ENCODE measurements at regions not wholly inside any gene's neighbourhood (a gene's known extent, or its start where the extent isn't known, plus 50 kb on each side); places are given as distances from the start of the nearest gene placed in this dataset.

GRCh38 chr10:109480836-109481235 is 442.5 kb downstream of the XPNPEP1 start:
- Histone ChIP-seq H3K36me3 (ENCODE audit: control insufficient read depth, insufficient read depth, low read length) (no peaks in the 10 kb centered on the region), H3K4me1 (no peaks in the 10 kb centered on the region), H3K9me3 (no peaks in the 10 kb centered on the region), H3K4me3 (ENCODE audit: low read depth, low read length) (no peak overlapping the region), H3K27me3 (replicated peaks; ENCODE audit: control insufficient read depth, insufficient read depth, low read length) (no peaks in the 10 kb centered on the region)
- BruUV-seq (replicated peaks), result no TSS peak
- H3K9me3 Mint-ChIP-seq (ENCODE audit: unreplicated experiment), result no peaks in the 10 kb centered on the region
- CTCF ChIA-PET, result interaction anchor here (0.6 kb wide), 1 partner anchor 23 kb away, joined by 3 read pairs; no protein-coding TSS in a partner anchor
- no peak for DNase-seq
- TF ChIP-seq CTCF (IDR thresholded peaks at IDR 0.05; ENCODE audit: insufficient read depth in 1 of 2, low read depth in 1 of 2, low read length in 1 of 2, severe bottlenecking in 1 of 2, unreplicated experiment in 1 of 2), result no peak
- no peak overlapping the region for H3K27ac Mint-ChIP-seq (ENCODE audit: unreplicated experiment)
- H3K27me3 Mint-ChIP-seq (ENCODE audit: insufficient read depth, unreplicated experiment), result peaks cover 3% of the 10 kb centered on the region
- H3K36me3 Mint-ChIP-seq (ENCODE audit: insufficient read depth, unreplicated experiment), result no peaks in the 10 kb centered on the region
- H3K4me3 Mint-ChIP-seq (ENCODE audit: unreplicated experiment), result no peak overlapping the region
- intact Hi-C loops (cut with micrococcal nuclease; ENCODE audit: unreplicated experiment), result no loop called here
- no peaks in the 10 kb centered on the region for H3K4me1 Mint-ChIP-seq (ENCODE audit: low read depth, unreplicated experiment)
- POLR2A ChIA-PET, result no interaction called here

GRCh38 chr10:109475711-109476421 is 447.4 kb downstream of the XPNPEP1 start:
- Histone ChIP-seq H3K4me1 (peaks cover 4% of the 10 kb centered on the region; the same call in 1 of the 2 replicates), H3K9me3 (no peaks in the 10 kb centered on the region), H3K4me3 (ENCODE audit: low read depth, low read length) (no peak overlapping the region), H3K36me3 (ENCODE audit: control insufficient read depth, insufficient read depth, low read length) (no peaks in the 10 kb centered on the region), H3K27me3 (replicated peaks; ENCODE audit: control insufficient read depth, insufficient read depth, low read length) (no peaks in the 10 kb centered on the region)
- Mint-ChIP-seq H3K4me3 (ENCODE audit: unreplicated experiment) (no peak overlapping the region), H3K4me1 (ENCODE audit: low read depth, unreplicated experiment) (no peaks in the 10 kb centered on the region), H3K36me3 (ENCODE audit: insufficient read depth, unreplicated experiment) (no peaks in the 10 kb centered on the region), H3K27me3 (ENCODE audit: insufficient read depth, unreplicated experiment) (peaks cover 9% of the 10 kb centered on the region), H3K9me3 (ENCODE audit: unreplicated experiment) (no peaks in the 10 kb centered on the region), H3K27ac (ENCODE audit: unreplicated experiment) (no peak overlapping the region)
- ChIA-PET POLR2A (no interaction called here), CTCF (no interaction called here)
- no TSS peak for BruUV-seq (replicated peaks)
- no peak for DNase-seq
- TF ChIP-seq CTCF (IDR thresholded peaks at IDR 0.05; ENCODE audit: insufficient read depth in 1 of 2, low read depth in 1 of 2, low read length in 1 of 2, severe bottlenecking in 1 of 2, unreplicated experiment in 1 of 2), result no peak
- intact Hi-C loops (cut with micrococcal nuclease; ENCODE audit: unreplicated experiment), result no loop called here

GRCh38 chr10:109474812-109475211 is 448.5 kb downstream of the XPNPEP1 start:
- H3K36me3 ChIP-seq (ENCODE audit: control insufficient read depth, insufficient read depth, low read length), result no peaks in the 10 kb centered on the region
- Mint-ChIP-seq H3K27ac (ENCODE audit: unreplicated experiment) (no peak overlapping the region), H3K36me3 (ENCODE audit: insufficient read depth, unreplicated experiment) (no peaks in the 10 kb centered on the region), H3K4me1 (ENCODE audit: low read depth, unreplicated experiment) (no peaks in the 10 kb centered on the region), H3K9me3 (ENCODE audit: unreplicated experiment) (no peaks in the 10 kb centered on the region), H3K4me3 (ENCODE audit: unreplicated experiment) (no peak overlapping the region), H3K27me3 (ENCODE audit: insufficient read depth, unreplicated experiment) (peaks cover 8% of the 10 kb centered on the region)
- CTCF ChIA-PET, result no interaction called here
- intact Hi-C loops (cut with micrococcal nuclease; ENCODE audit: unreplicated experiment), result no loop called here
- peaks cover 4% of the 10 kb centered on the region; the same call in 1 of the 2 replicates for H3K4me1 ChIP-seq
- no peaks in the 10 kb centered on the region for H3K9me3 ChIP-seq
- H3K27me3 ChIP-seq (replicated peaks; ENCODE audit: control insufficient read depth, insufficient read depth, low read length), result no peaks in the 10 kb centered on the region
- no TSS peak for BruUV-seq (replicated peaks)
- POLR2A ChIA-PET, result no interaction called here
- no peak for DNase-seq
- TF ChIP-seq CTCF (IDR thresholded peaks at IDR 0.05; ENCODE audit: insufficient read depth in 1 of 2, low read depth in 1 of 2, low read length in 1 of 2, severe bottlenecking in 1 of 2, unreplicated experiment in 1 of 2), result no peak
- no peak overlapping the region for H3K4me3 ChIP-seq (ENCODE audit: low read depth, low read length)
